ENCODE measurements at regions not wholly inside any gene's neighbourhood (a gene's known extent, or its start where the extent isn't known, plus 50 kb on each side); places are given as distances from the start of the nearest gene placed in this dataset.

- peak; percentile 48 for DNase-seq (ENCODE audit: low read depth)
These were observed 1109.3 kb downstream of the ROBO2 start for GRCh38 chr3:78148986-78149717.

GRCh38 chr3:78153973-78154372, 1114.1 kb downstream of the ROBO2 start:
- no peak for DNase-seq (ENCODE audit: low read depth)

GRCh38 chr3:78154521-78155186, 1114.8 kb downstream of the ROBO2 start:
- DNase-seq (ENCODE audit: low read depth) = peak; percentile 6

GRCh38 chr3:78161736-78162135, 1121.8 kb downstream of the ROBO2 start:
- no peak for DNase-seq (ENCODE audit: low read depth)

- no peak for DNase-seq (ENCODE audit: low read depth)
These were observed 1123.5 kb downstream of the ROBO2 start for GRCh38 chr3:78163379-78163778.

- DNase-seq (ENCODE audit: low read depth) = no peak
These were observed 1126.0 kb downstream of the ROBO2 start for GRCh38 chr3:78165876-78166275.

- DNase-seq (ENCODE audit: low read depth) = peak; percentile 4
These were observed 1134.9 kb downstream of the ROBO2 start for GRCh38 chr3:78174821-78175220.

GRCh38 chr3:78176869-78177268, 1137.0 kb downstream of the ROBO2 start:
- no peak for DNase-seq (ENCODE audit: low read depth)

- no peak for DNase-seq (ENCODE audit: low read depth)
These were observed 1137.9 kb downstream of the ROBO2 start for GRCh38 chr3:78177780-78178179.

GRCh38 chr3:78178209-78178608, 1138.3 kb downstream of the ROBO2 start:
- no peak for DNase-seq (ENCODE audit: low read depth)

- DNase-seq (ENCODE audit: low read depth) = no peak
These were observed 1139.0 kb downstream of the ROBO2 start for GRCh38 chr3:78178740-78179363.

- no peak for DNase-seq (ENCODE audit: low read depth)
These were observed 1144.2 kb downstream of the ROBO2 start for GRCh38 chr3:78183906-78184599.

- DNase-seq (ENCODE audit: low read depth) = no peak
These were observed 1146.5 kb downstream of the ROBO2 start for GRCh38 chr3:78186404-78186803.

GRCh38 chr3:78201091-78201490, 1161.2 kb downstream of the ROBO2 start:
- no peak for DNase-seq (ENCODE audit: low read depth)

- DNase-seq (ENCODE audit: low read depth) = peak; percentile 76
These were observed 1165.1 kb downstream of the ROBO2 start for GRCh38 chr3:78204977-78205376.

GRCh38 chr3:78221300-78221699, 1181.4 kb downstream of the ROBO2 start:
- DNase-seq (ENCODE audit: low read depth) = peak; percentile 1

- peak; percentile 6 for DNase-seq (ENCODE audit: low read depth)
These were observed 1181.9 kb downstream of the ROBO2 start for GRCh38 chr3:78221796-78222195.

GRCh38 chr3:78235841-78236240, 1195.9 kb downstream of the ROBO2 start:
- DNase-seq (ENCODE audit: low read depth) = peak; percentile 16

- DNase-seq (ENCODE audit: low read depth) = no peak
These were observed 1198.9 kb downstream of the ROBO2 start for GRCh38 chr3:78238811-78239210.

- no peak for DNase-seq (ENCODE audit: low read depth)
These were observed 1202.8 kb downstream of the ROBO2 start for GRCh38 chr3:78242724-78243123.

- DNase-seq (ENCODE audit: low read depth) = no peak
These were observed 1204.2 kb downstream of the ROBO2 start for GRCh38 chr3:78244136-78244535.

GRCh38 chr3:78249294-78249693, 1209.4 kb downstream of the ROBO2 start:
- no peak for DNase-seq (ENCODE audit: low read depth)

- DNase-seq (ENCODE audit: low read depth) = no peak
These were observed 1214.0 kb downstream of the ROBO2 start for GRCh38 chr3:78253860-78254259.

Measured in EH (cell line).